Keratinocyte (primary cell): ENCODE measurements at regions not wholly inside any gene's neighbourhood (a gene's known extent, or its start where the extent isn't known, plus 50 kb on each side); places are given as distances from the start of the nearest gene placed in this dataset.

Experiments
- DNase-seq: peaks from one replicate; pipeline ENCODE4 v3.0.0-alpha.2; 2011; ENCODE audit warnings: low read depth, missing footprints, low spot score
- FAIRE-seq: peaks from 2 replicates; lab custom pipeline; 2011; peaks lifted over from hg19 to GRCh38; lab: Jason Lieb, UNC
- H2AFZ ChIP-seq: 2 replicates; pipeline ENCODE4 v1.6.0; 2012; ENCODE audit warnings: low read length, control low read depth, inconsistent platforms; ENCODE audit not compliant: control insufficient read depth
- H3K27ac ChIP-seq: 2 replicates; pipeline ENCODE4 v1.5.1; 2011; ENCODE audit warnings: low read length; ENCODE audit not compliant: control insufficient read depth, insufficient read depth
- H3K27me3 ChIP-seq: 3 replicates; pipeline ENCODE4 v1.6.0; 2011; ENCODE audit warnings: low read length; ENCODE audit not compliant: control insufficient read depth, insufficient read depth; ENCODE audit errors: extremely low read depth
- H3K36me3 ChIP-seq, 2 experiments: 2 replicates in 1 of 2; 3 replicates in 1 of 2; pipeline ENCODE4 v1.5.1; 2011; ENCODE audit warnings: low read length in 2 of 2, mild to moderate bottlenecking in 1 of 2; ENCODE audit not compliant: control insufficient read depth in 2 of 2, insufficient read depth in 2 of 2; ENCODE audit errors: extremely low read depth in 1 of 2
- H3K4me1 ChIP-seq: 3 replicates; pipeline ENCODE4 v1.5.1; 2011; ENCODE audit warnings: low read length; ENCODE audit not compliant: control insufficient read depth, insufficient read depth; ENCODE audit errors: extremely low read depth
- H3K4me2 ChIP-seq: 3 replicates; pipeline ENCODE4 v1.6.0; 2011; ENCODE audit warnings: low read depth, low read length; ENCODE audit not compliant: control insufficient read depth, insufficient read depth; ENCODE audit errors: extremely low read depth
- H3K4me3 ChIP-seq, 3 experiments: fragments of 200-600 bp in 1 of 3; sonication (generic) in 1 of 3; 2 replicates in 2 of 3; 3 replicates in 1 of 3; pipeline ENCODE4 v1.5.1; 2011 to 2016; ENCODE audit warnings: low read length in 3 of 3, mild to moderate bottlenecking in 3 of 3, control low read depth in 2 of 3, inconsistent platforms in 1 of 3, low read depth in 1 of 3, mixed read lengths in 1 of 3, mixed run types in 1 of 3, moderate library complexity in 1 of 3; ENCODE audit not compliant: control insufficient read depth in 2 of 3, insufficient read depth in 2 of 3; ENCODE audit errors: extremely low read depth in 1 of 3
- H3K79me2 ChIP-seq: 2 replicates; pipeline ENCODE4 v1.6.0; 2012; ENCODE audit warnings: low read length; ENCODE audit not compliant: control insufficient read depth, insufficient read depth
- H3K9ac ChIP-seq: 3 replicates; pipeline ENCODE4 v1.6.0; 2011; ENCODE audit warnings: low read length; ENCODE audit not compliant: control insufficient read depth, insufficient read depth; ENCODE audit errors: extremely low read depth
- H3K9me1 ChIP-seq: 3 replicates; pipeline ENCODE4 v1.6.0; 2011; ENCODE audit warnings: low read length; ENCODE audit not compliant: control insufficient read depth, insufficient read depth; ENCODE audit errors: extremely low read depth
- H3K9me3 ChIP-seq: 2 replicates; pipeline ENCODE4 v1.5.1; 2012; ENCODE audit warnings: low read depth, low read length; ENCODE audit not compliant: control insufficient read depth
- H4K20me1 ChIP-seq: 3 replicates; pipeline ENCODE4 v1.6.0; 2011; ENCODE audit warnings: low read length; ENCODE audit not compliant: control insufficient read depth, insufficient read depth; ENCODE audit errors: extremely low read depth
- EZH2 ChIP-seq: IDR thresholded peaks from one replicate; pipeline ENCODE4 v1.6.1; 2012; ENCODE audit warnings: inconsistent platforms, mild to moderate bottlenecking, low read length, moderate library complexity
- dilution Hi-C: fragments of 300-500 bp; cut with MboI; formaldehyde crosslinking; loops from one replicate; pipeline ENCODE4 v1.7.0; 2020; ENCODE audit warnings: low sequenced_read_pairs; ENCODE audit not compliant: extremely low pct_ligation_motif_present
- TF ChIP-seq, protein P1 (sequence below), 3 experiments: IDR thresholded peaks in 1 of 3; conservative IDR thresholded peaks in 1 of 3; optimal IDR thresholded peaks in 1 of 3; 2 replicates in 2 of 3; 3 replicates in 1 of 3; pipeline versions ENCODE3 to v1.5.1; 2011; ENCODE audit warnings: low read length in 3 of 3, mild to moderate bottlenecking in 3 of 3, moderate library complexity in 2 of 3, control low read depth in 1 of 3, inconsistent platforms in 1 of 3; ENCODE audit not compliant: insufficient read depth in 2 of 3; ENCODE audit errors: extremely low read depth in 1 of 3

DNA sequence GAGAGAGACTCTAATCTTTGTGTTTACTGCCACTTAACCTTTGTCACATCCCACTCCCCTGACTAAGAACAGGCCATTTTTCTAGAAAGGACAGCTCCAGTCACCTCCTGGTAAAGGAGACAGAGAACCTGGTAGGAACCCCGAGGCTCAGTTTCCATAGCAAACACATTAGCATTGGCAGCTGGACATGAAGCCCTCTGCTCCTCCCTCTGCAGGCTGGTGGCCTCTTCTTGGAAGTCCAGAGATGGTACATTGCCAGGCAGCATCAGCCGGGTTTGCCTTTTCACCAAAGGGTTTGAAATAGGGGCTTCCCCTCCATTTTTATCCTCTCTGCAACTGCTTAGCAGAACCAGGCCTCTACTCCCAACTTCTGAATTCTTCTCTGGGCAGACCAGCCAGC, 213.4 kb upstream of the SEMA6D start:
- no peaks in the 10 kb centered on the region for H3K36me3 ChIP-seq
- H3K27me3 ChIP-seq: no peaks in the 10 kb centered on the region
- DNase-seq (no peak), FAIRE-seq (no peak)
- no peak overlapping the region for H3K4me2 ChIP-seq
- H3K9me3 ChIP-seq: no peaks in the 10 kb centered on the region
- dilution Hi-C loops: no loop called here
- no peak overlapping the region for H3K27ac ChIP-seq
- H3K9ac ChIP-seq: no peak overlapping the region
- H3K9me1 ChIP-seq: no peaks in the 10 kb centered on the region
- H2AFZ ChIP-seq: no peak overlapping the region
- no peaks in the 10 kb centered on the region for H3K4me1 ChIP-seq
- H3K4me3 ChIP-seq: no peak overlapping the region
- no peaks in the 10 kb centered on the region for H3K79me2 ChIP-seq
- TF ChIP-seq, protein P1, sequence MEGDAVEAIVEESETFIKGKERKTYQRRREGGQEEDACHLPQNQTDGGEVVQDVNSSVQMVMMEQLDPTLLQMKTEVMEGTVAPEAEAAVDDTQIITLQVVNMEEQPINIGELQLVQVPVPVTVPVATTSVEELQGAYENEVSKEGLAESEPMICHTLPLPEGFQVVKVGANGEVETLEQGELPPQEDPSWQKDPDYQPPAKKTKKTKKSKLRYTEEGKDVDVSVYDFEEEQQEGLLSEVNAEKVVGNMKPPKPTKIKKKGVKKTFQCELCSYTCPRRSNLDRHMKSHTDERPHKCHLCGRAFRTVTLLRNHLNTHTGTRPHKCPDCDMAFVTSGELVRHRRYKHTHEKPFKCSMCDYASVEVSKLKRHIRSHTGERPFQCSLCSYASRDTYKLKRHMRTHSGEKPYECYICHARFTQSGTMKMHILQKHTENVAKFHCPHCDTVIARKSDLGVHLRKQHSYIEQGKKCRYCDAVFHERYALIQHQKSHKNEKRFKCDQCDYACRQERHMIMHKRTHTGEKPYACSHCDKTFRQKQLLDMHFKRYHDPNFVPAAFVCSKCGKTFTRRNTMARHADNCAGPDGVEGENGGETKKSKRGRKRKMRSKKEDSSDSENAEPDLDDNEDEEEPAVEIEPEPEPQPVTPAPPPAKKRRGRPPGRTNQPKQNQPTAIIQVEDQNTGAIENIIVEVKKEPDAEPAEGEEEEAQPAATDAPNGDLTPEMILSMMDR (optimal IDR thresholded peaks at IDR 0.05 in 1 of 3, IDR thresholded peaks at IDR 0.05 in 1 of 3, conservative IDR thresholded peaks at IDR 0.05 in 1 of 3; ENCODE audit: extremely low read depth in 1 of 3, insufficient read depth in 2 of 3, low read length in 3 of 3): no peak
- no peaks in the 10 kb centered on the region for H4K20me1 ChIP-seq

DNA sequence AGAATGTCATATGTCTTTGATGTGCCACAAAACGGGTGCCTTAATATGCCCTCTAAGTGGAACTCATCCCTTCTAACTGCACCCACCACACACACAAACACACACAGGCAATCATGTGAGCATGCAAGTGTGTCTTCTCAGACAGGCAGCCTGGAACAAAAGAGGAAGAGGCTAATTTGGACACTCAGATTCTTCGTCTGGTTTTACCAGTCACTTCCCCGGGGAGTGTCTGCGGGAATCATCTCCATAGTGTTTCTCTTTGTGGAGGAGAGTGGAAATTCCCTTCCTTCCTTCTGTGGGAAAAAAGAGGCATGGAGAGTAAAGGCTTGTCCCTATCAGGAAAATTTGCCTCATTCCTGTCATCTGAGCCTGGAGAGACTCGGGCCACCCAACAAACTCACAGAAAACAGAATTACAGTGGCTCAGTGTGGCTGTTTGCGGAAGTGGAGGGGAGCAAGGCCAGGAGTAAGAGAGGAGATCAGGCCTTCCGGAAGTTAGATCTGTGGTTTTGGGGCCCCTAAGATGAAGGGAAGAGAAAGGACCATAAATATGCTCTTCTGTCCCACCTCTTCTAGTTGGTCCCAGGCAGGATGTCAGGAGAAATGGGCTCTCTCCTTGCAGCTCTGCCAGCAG, 212.6 kb upstream of the SEMA6D start:
- no peaks in the 10 kb centered on the region for H3K9me3 ChIP-seq
- H3K27me3 ChIP-seq: no peaks in the 10 kb centered on the region
- H3K79me2 ChIP-seq: no peaks in the 10 kb centered on the region
- no peak overlapping the region for H3K9ac ChIP-seq
- no peaks in the 10 kb centered on the region for H3K9me1 ChIP-seq
- FAIRE-seq (no peak), DNase-seq (no peak)
- H3K36me3 ChIP-seq: no peaks in the 10 kb centered on the region
- dilution Hi-C loops: no loop called here
- H3K4me3 ChIP-seq: no peak overlapping the region
- TF ChIP-seq EZH2: no peak
- TF ChIP-seq, protein P1 (optimal IDR thresholded peaks at IDR 0.05 in 1 of 3, IDR thresholded peaks at IDR 0.05 in 1 of 3, conservative IDR thresholded peaks at IDR 0.05 in 1 of 3; ENCODE audit: extremely low read depth in 1 of 3, insufficient read depth in 2 of 3, low read length in 3 of 3): no peak
- no peak overlapping the region for H3K4me2 ChIP-seq
- no peak overlapping the region for H2AFZ ChIP-seq
- no peaks in the 10 kb centered on the region for H4K20me1 ChIP-seq
- no peaks in the 10 kb centered on the region for H3K4me1 ChIP-seq
- no peak overlapping the region for H3K27ac ChIP-seq
